Neural progenitor cell (in vitro differentiated cells): ENCODE measurements at regions not wholly inside any gene's neighbourhood (a gene's known extent, or its start where the extent isn't known, plus 50 kb on each side); places are given as distances from the start of the nearest gene placed in this dataset.
"Not testable (repeated sequence)": the region's sequence is repeated elsewhere in the genome, so short reads cannot be mapped to it uniquely, and the experiment has no call there.

ENCODE experiments used
- DNase-seq: peaks from one replicate; pipeline ENCODE4 v3.0.0-alpha.2; 2016; ENCODE audit warnings: low spot score
- H2AFZ ChIP-seq: fragments of 200-600 bp; sonication (generic); replicated peaks from 2 replicates; pipeline ENCODE4 v1.6.1; 2016; ENCODE audit warnings: antibody characterized with exemption
- H3F3A ChIP-seq: fragments of 200-600 bp; sonication (generic); 2 replicates; pipeline ENCODE4 v1.6.1; 2016; ENCODE audit warnings: antibody characterized with exemption, low read depth
- H3K27ac ChIP-seq: fragments of 200-600 bp; sonication (generic); 2 replicates; pipeline ENCODE4 v1.5.1; 2016; ENCODE audit warnings: mild to moderate bottlenecking
- H3K27me3 ChIP-seq: fragments of 200-600 bp; sonication (generic); 2 replicates; pipeline ENCODE4 v1.6.1; 2016; ENCODE audit warnings: mild to moderate bottlenecking, moderate library complexity
- H3K36me3 ChIP-seq: fragments of 200-600 bp; sonication (generic); 2 replicates; pipeline ENCODE4 v1.5.1; 2016
- H3K4me1 ChIP-seq: fragments of 200-600 bp; sonication (generic); 2 replicates; pipeline ENCODE4 v1.6.1; 2016; ENCODE audit warnings: mixed run types
- H3K4me2 ChIP-seq: fragments of 200-600 bp; sonication (generic); 2 replicates; pipeline ENCODE4 v1.6.1; 2016
- H3K4me3 ChIP-seq: fragments of 200-600 bp; sonication (generic); 2 replicates; pipeline ENCODE4 v1.5.1; 2016
- H3K79me2 ChIP-seq: fragments of 200-600 bp; sonication (generic); 2 replicates; pipeline ENCODE4 v1.6.1; 2016; ENCODE audit warnings: low read depth
- H3K9ac ChIP-seq: fragments of 200-600 bp; sonication (generic); 2 replicates; pipeline ENCODE4 v1.6.1; 2016
- H3K9me3 ChIP-seq: fragments of 200-600 bp; sonication (generic); 2 replicates; pipeline ENCODE4 v1.5.1; 2016; ENCODE audit warnings: low read depth
- H4K20me1 ChIP-seq: fragments of 200-600 bp; sonication (generic); 2 replicates; pipeline ENCODE4 v1.6.1; 2016; ENCODE audit warnings: low read depth
- H3K27ac Mint-ChIP-seq: 3 replicates; pipeline ENCODE4 v1.8.0; 2021; ENCODE audit warnings: mixed read lengths
- H3K27me3 Mint-ChIP-seq: 2 replicates; pipeline ENCODE4 v1.8.0; 2022; ENCODE audit warnings: low read depth, mild to moderate bottlenecking, inconsistent platforms, moderate library complexity, mixed read lengths; ENCODE audit not compliant: insufficient read depth
- H3K36me3 Mint-ChIP-seq: 3 replicates; pipeline ENCODE4 v1.8.0; 2021; ENCODE audit warnings: mixed read lengths
- H3K4me1 Mint-ChIP-seq: 3 replicates; pipeline ENCODE4 v1.8.0; 2021; ENCODE audit warnings: mixed read lengths
- H3K4me3 Mint-ChIP-seq: 3 replicates; pipeline ENCODE4 v1.8.0; 2021; ENCODE audit warnings: mild to moderate bottlenecking, moderate library complexity, mixed read lengths
- H3K9me3 Mint-ChIP-seq: 3 replicates; pipeline ENCODE4 v1.8.0; 2020; ENCODE audit warnings: mixed read lengths
- CTCF ChIP-seq: fragments of 200-600 bp; sonication (generic); IDR thresholded peaks from 2 replicates; pipeline ENCODE4 v1.5.1; 2017; ENCODE audit warnings: antibody characterized with exemption, mild to moderate bottlenecking
- EZH2 ChIP-seq: fragments of 200-600 bp; sonication (generic); IDR thresholded peaks from 2 replicates; pipeline ENCODE4 v1.6.1; 2017; ENCODE audit warnings: antibody characterized with exemption, mild to moderate bottlenecking, moderate library complexity
- EZH2phosphoT487 ChIP-seq: fragments of 200-600 bp; sonication (generic); IDR thresholded peaks from 2 replicates; pipeline ENCODE4 v1.6.1; 2017; ENCODE audit warnings: antibody characterized with exemption

GRCh38 chr4:64747919-64748715 lies 338.9 kb upstream of the TECRL start:
- no peak overlapping the region for H3K4me3 Mint-ChIP-seq
- Histone ChIP-seq H3K9ac (no peak overlapping the region), H4K20me1 (no peaks in the 10 kb centered on the region), H3K36me3 (no peaks in the 10 kb centered on the region), H3F3A (no peaks in the 10 kb centered on the region), H3K9me3 (no peaks in the 10 kb centered on the region), H3K4me1 (no peaks in the 10 kb centered on the region), H3K4me2 (no peak overlapping the region), H2AFZ (no peak overlapping the region), H3K4me3 (no peak overlapping the region), H3K27me3 (no peaks in the 10 kb centered on the region), H3K27ac (no peak overlapping the region), H3K79me2 (no peaks in the 10 kb centered on the region)
- H3K9me3 Mint-ChIP-seq, result no peaks in the 10 kb centered on the region
- no peaks in the 10 kb centered on the region for H3K36me3 Mint-ChIP-seq
- no peak for DNase-seq
- H3K27me3 Mint-ChIP-seq, result no peaks in the 10 kb centered on the region
- no peaks in the 10 kb centered on the region for H3K4me1 Mint-ChIP-seq
- no peak for TF ChIP-seq EZH2phosphoT487
- no peak for TF ChIP-seq EZH2
- H3K27ac Mint-ChIP-seq, result no peak overlapping the region

- no peak overlapping the region for H3K27ac ChIP-seq
- TF ChIP-seq CTCF, result no peak
- no peak for TF ChIP-seq EZH2phosphoT487
- TF ChIP-seq EZH2, result no peak
- H3K27me3 ChIP-seq, result no peaks in the 10 kb centered on the region
- no peak overlapping the region for H3K9ac ChIP-seq
- H3K27me3 Mint-ChIP-seq, result peaks cover 2% of the 10 kb centered on the region
- no peak overlapping the region for H3K27ac Mint-ChIP-seq
- no peak overlapping the region for H3K4me2 ChIP-seq
- no peaks in the 10 kb centered on the region for H3K36me3 Mint-ChIP-seq
- no peaks in the 10 kb centered on the region for H3K4me1 ChIP-seq
- H3K9me3 Mint-ChIP-seq, result peaks cover 2% of the 10 kb centered on the region
- H3F3A ChIP-seq, result no peaks in the 10 kb centered on the region
- no peak overlapping the region for H2AFZ ChIP-seq
- no peak for DNase-seq
- no peaks in the 10 kb centered on the region for H3K36me3 ChIP-seq
- H3K79me2 ChIP-seq, result no peaks in the 10 kb centered on the region
- no peaks in the 10 kb centered on the region for H4K20me1 ChIP-seq
- H3K4me3 Mint-ChIP-seq, result no peak overlapping the region
- no peaks in the 10 kb centered on the region for H3K4me1 Mint-ChIP-seq
- H3K9me3 ChIP-seq, result no peaks in the 10 kb centered on the region
- H3K4me3 ChIP-seq, result no peak overlapping the region
Observed at GRCh38 chr4:64738240-64738639, 329.0 kb upstream of the TECRL start.

- not testable (repeated sequence) for H3K36me3 Mint-ChIP-seq, H3K36me3 ChIP-seq, H3K79me2 ChIP-seq, H3K9me3 ChIP-seq, H3K27ac ChIP-seq, H3K4me2 ChIP-seq, H3F3A ChIP-seq, H2AFZ ChIP-seq, H3K27me3 Mint-ChIP-seq, H3K4me3 ChIP-seq, H3K9ac ChIP-seq, DNase-seq, H3K27ac Mint-ChIP-seq, H3K4me1 Mint-ChIP-seq, H4K20me1 ChIP-seq, H3K4me1 ChIP-seq, H3K9me3 Mint-ChIP-seq, H3K27me3 ChIP-seq, H3K4me3 Mint-ChIP-seq
Observed at GRCh38 chr4:64737854-64738138, 328.5 kb upstream of the TECRL start.

- no peaks in the 10 kb centered on the region for H3K4me1 ChIP-seq
- DNase-seq, result no peak
- TF ChIP-seq EZH2, result no peak
- TF ChIP-seq CTCF, result no peak
- no peak for TF ChIP-seq EZH2phosphoT487
- H3K27ac Mint-ChIP-seq, result no peak overlapping the region
- no peaks in the 10 kb centered on the region for H3K27me3 ChIP-seq
- peaks cover 2% of the 10 kb centered on the region for H3K27me3 Mint-ChIP-seq
- no peaks in the 10 kb centered on the region for H4K20me1 ChIP-seq
- H3K9me3 ChIP-seq, result no peaks in the 10 kb centered on the region
- no peak overlapping the region for H3K4me2 ChIP-seq
- H2AFZ ChIP-seq, result no peak overlapping the region
- H3K36me3 ChIP-seq, result no peaks in the 10 kb centered on the region
- H3K36me3 Mint-ChIP-seq, result no peaks in the 10 kb centered on the region
- H3K4me1 Mint-ChIP-seq, result no peaks in the 10 kb centered on the region
- peaks cover 10% of the 10 kb centered on the region for H3K9me3 Mint-ChIP-seq
- H3K4me3 ChIP-seq, result no peak overlapping the region
- no peak overlapping the region for H3K9ac ChIP-seq
- H3K4me3 Mint-ChIP-seq, result no peak overlapping the region
- H3K27ac ChIP-seq, result no peak overlapping the region
- no peaks in the 10 kb centered on the region for H3F3A ChIP-seq
- H3K79me2 ChIP-seq, result no peaks in the 10 kb centered on the region
Observed at GRCh38 chr4:64737026-64737853, 328.0 kb upstream of the TECRL start.
